ENCODE measurements at regions not wholly inside any gene's neighbourhood (a gene's known extent, or its start where the extent isn't known, plus 50 kb on each side); places are given as distances from the start of the nearest gene placed in this dataset.

GRCh38 chr4:17117746-17118145 is 219.3 kb upstream of the LDB2 start:
- H3K4me3 ChIP-seq (ENCODE audit: low read length in 3 of 3), result no peak overlapping the region
- H3K9me3 ChIP-seq (ENCODE audit: control insufficient read depth in 3 of 3, low read length in 3 of 3), result no peaks in the 10 kb centered on the region
- no peak overlapping the region for H3K27ac ChIP-seq (ENCODE audit: low read depth, low read length)
- H3K36me3 ChIP-seq (ENCODE audit: control insufficient read depth in 3 of 3, insufficient read depth in 3 of 3, low read length in 3 of 3), result no peaks in the 10 kb centered on the region
- no peak overlapping the region for H3K9ac ChIP-seq (ENCODE audit: low read depth in 1 of 3, low read length in 3 of 3)
- no peaks in the 10 kb centered on the region for H3K4me1 ChIP-seq (ENCODE audit: control insufficient read depth in 3 of 3, insufficient read depth in 3 of 3, low read length in 3 of 3)
- no peaks in the 10 kb centered on the region for H3K27me3 ChIP-seq (ENCODE audit: control insufficient read depth in 3 of 3, insufficient read depth in 3 of 3, low read length in 3 of 3)

- Histone ChIP-seq H3K9ac (ENCODE audit: low read depth in 1 of 3, low read length in 3 of 3) (no peak overlapping the region), H3K27ac (ENCODE audit: low read depth, low read length) (no peak overlapping the region), H3K36me3 (ENCODE audit: control insufficient read depth in 3 of 3, insufficient read depth in 3 of 3, low read length in 3 of 3) (no peaks in the 10 kb centered on the region), H3K4me3 (ENCODE audit: low read length in 3 of 3) (no peak overlapping the region), H3K4me1 (ENCODE audit: control insufficient read depth in 3 of 3, insufficient read depth in 3 of 3, low read length in 3 of 3) (no peaks in the 10 kb centered on the region), H3K27me3 (ENCODE audit: control insufficient read depth in 3 of 3, insufficient read depth in 3 of 3, low read length in 3 of 3) (no peaks in the 10 kb centered on the region), H3K9me3 (ENCODE audit: control insufficient read depth in 3 of 3, low read length in 3 of 3) (no peaks in the 10 kb centered on the region)
These were observed 217.1 kb upstream of the LDB2 start for GRCh38 chr4:17115583-17115982.

DNA sequence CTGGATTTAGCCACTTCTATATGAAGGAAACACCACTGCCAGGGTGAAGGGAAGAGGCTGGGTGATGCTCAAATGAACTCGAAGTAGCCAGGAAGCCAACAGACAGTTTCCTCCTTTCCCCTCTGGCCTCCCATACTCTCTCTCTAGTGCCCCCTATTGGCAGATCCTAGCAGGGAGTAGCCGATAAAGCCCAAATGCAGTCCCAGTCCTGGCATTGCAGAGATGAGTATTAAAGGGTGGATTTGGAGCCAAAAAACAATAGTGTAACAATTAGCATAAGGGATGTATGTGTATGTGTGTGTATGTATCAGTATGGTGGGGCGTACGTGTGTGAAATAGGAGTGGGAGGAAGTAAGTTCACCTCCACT is 213.8 kb upstream of the LDB2 start:
- Histone ChIP-seq H3K27me3 (ENCODE audit: control insufficient read depth in 3 of 3, insufficient read depth in 3 of 3, low read length in 3 of 3) (no peaks in the 10 kb centered on the region), H3K27ac (ENCODE audit: low read depth, low read length) (no peak overlapping the region), H3K9ac (ENCODE audit: low read depth in 1 of 3, low read length in 3 of 3) (no peak overlapping the region), H3K36me3 (ENCODE audit: control insufficient read depth in 3 of 3, insufficient read depth in 3 of 3, low read length in 3 of 3) (no peaks in the 10 kb centered on the region), H3K4me1 (ENCODE audit: control insufficient read depth in 3 of 3, insufficient read depth in 3 of 3, low read length in 3 of 3) (no peaks in the 10 kb centered on the region), H3K4me3 (ENCODE audit: low read length in 3 of 3) (no peak overlapping the region), H3K9me3 (ENCODE audit: control insufficient read depth in 3 of 3, low read length in 3 of 3) (no peaks in the 10 kb centered on the region)

DNA sequence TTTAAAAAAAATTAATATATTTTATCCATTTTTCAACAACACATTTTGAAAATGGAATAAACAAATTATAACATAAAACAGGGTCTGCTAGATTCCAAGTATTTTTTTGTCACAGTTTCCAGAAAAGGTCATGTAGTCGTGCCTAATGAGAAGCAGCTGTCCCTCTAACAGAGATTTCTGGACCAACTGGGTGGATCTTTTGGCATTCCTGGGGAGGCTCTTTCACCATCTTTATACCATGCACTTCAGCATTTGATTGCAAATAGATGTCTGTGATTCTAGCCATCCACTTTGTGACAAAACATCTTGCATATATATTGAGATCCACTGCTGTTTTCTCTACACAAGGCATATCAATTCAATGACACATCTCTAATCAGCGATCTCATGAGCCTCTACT is 210.7 kb upstream of the LDB2 start:
- Histone ChIP-seq H3K27ac (ENCODE audit: low read depth, low read length) (no peak overlapping the region), H3K9me3 (ENCODE audit: control insufficient read depth in 3 of 3, low read length in 3 of 3) (no peaks in the 10 kb centered on the region)

GRCh38 chr4:17103231-17103630 is 204.8 kb upstream of the LDB2 start:
- H3K9ac ChIP-seq (ENCODE audit: low read depth in 1 of 3, low read length in 3 of 3), result no peak overlapping the region
- H3K27ac ChIP-seq (ENCODE audit: low read depth, low read length), result no peak overlapping the region
- H3K27me3 ChIP-seq (ENCODE audit: control insufficient read depth in 3 of 3, insufficient read depth in 3 of 3, low read length in 3 of 3), result no peaks in the 10 kb centered on the region
- H3K4me3 ChIP-seq (ENCODE audit: low read length in 3 of 3), result no peak overlapping the region
- no peaks in the 10 kb centered on the region for H3K36me3 ChIP-seq (ENCODE audit: control insufficient read depth in 3 of 3, insufficient read depth in 3 of 3, low read length in 3 of 3)
- H3K9me3 ChIP-seq (ENCODE audit: control insufficient read depth in 3 of 3, low read length in 3 of 3), result no peaks in the 10 kb centered on the region
- H3K4me1 ChIP-seq (ENCODE audit: control insufficient read depth in 3 of 3, insufficient read depth in 3 of 3, low read length in 3 of 3), result no peaks in the 10 kb centered on the region

More for the DNA sequence above, 210.7 kb upstream of the LDB2 start:
- no peak overlapping the region for H3K4me3 ChIP-seq (ENCODE audit: low read length in 3 of 3)
- no peaks in the 10 kb centered on the region for H3K36me3 ChIP-seq (ENCODE audit: control insufficient read depth in 3 of 3, insufficient read depth in 3 of 3, low read length in 3 of 3)
- no peaks in the 10 kb centered on the region for H3K4me1 ChIP-seq (ENCODE audit: control insufficient read depth in 3 of 3, insufficient read depth in 3 of 3, low read length in 3 of 3)
- H3K9ac ChIP-seq (ENCODE audit: low read depth in 1 of 3, low read length in 3 of 3), result no peak overlapping the region
- no peaks in the 10 kb centered on the region for H3K27me3 ChIP-seq (ENCODE audit: control insufficient read depth in 3 of 3, insufficient read depth in 3 of 3, low read length in 3 of 3)

GRCh38 chr4:17098996-17099395 is 200.6 kb upstream of the LDB2 start:
- no peak overlapping the region for H3K9ac ChIP-seq (ENCODE audit: low read depth in 1 of 3, low read length in 3 of 3)
- peaks cover 0 to 5% (median 0%) of the 10 kb centered on the region in 3 donors for H3K4me1 ChIP-seq (ENCODE audit: control insufficient read depth in 3 of 3, insufficient read depth in 3 of 3, low read length in 3 of 3)
- no peaks in the 10 kb centered on the region for H3K36me3 ChIP-seq (ENCODE audit: control insufficient read depth in 3 of 3, insufficient read depth in 3 of 3, low read length in 3 of 3)
- H3K27me3 ChIP-seq (ENCODE audit: control insufficient read depth in 3 of 3, insufficient read depth in 3 of 3, low read length in 3 of 3), result no peaks in the 10 kb centered on the region
- no peak overlapping the region for H3K4me3 ChIP-seq (ENCODE audit: low read length in 3 of 3)
- H3K27ac ChIP-seq (ENCODE audit: low read depth, low read length), result no peak overlapping the region
- no peaks in the 10 kb centered on the region for H3K9me3 ChIP-seq (ENCODE audit: control insufficient read depth in 3 of 3, low read length in 3 of 3)

- Histone ChIP-seq H3K9me3 (ENCODE audit: control insufficient read depth in 3 of 3, low read length in 3 of 3) (no peaks in the 10 kb centered on the region), H3K27ac (ENCODE audit: low read depth, low read length) (no peak overlapping the region), H3K27me3 (ENCODE audit: control insufficient read depth in 3 of 3, insufficient read depth in 3 of 3, low read length in 3 of 3) (no peaks in the 10 kb centered on the region), H3K36me3 (ENCODE audit: control insufficient read depth in 3 of 3, insufficient read depth in 3 of 3, low read length in 3 of 3) (no peaks in the 10 kb centered on the region), H3K4me1 (ENCODE audit: control insufficient read depth in 3 of 3, insufficient read depth in 3 of 3, low read length in 3 of 3) (peaks cover 0 to 5% (median 0%) of the 10 kb centered on the region in 3 donors), H3K9ac (ENCODE audit: low read depth in 1 of 3, low read length in 3 of 3) (no peak overlapping the region), H3K4me3 (ENCODE audit: low read length in 3 of 3) (no peak overlapping the region)
These were observed 200.0 kb upstream of the LDB2 start for GRCh38 chr4:17098401-17098800.

GRCh38 chr4:17097362-17097761 is 198.9 kb upstream of the LDB2 start:
- Histone ChIP-seq H3K27me3 (ENCODE audit: control insufficient read depth in 3 of 3, insufficient read depth in 3 of 3, low read length in 3 of 3) (no peaks in the 10 kb centered on the region), H3K9me3 (ENCODE audit: control insufficient read depth in 3 of 3, low read length in 3 of 3) (no peaks in the 10 kb centered on the region), H3K27ac (ENCODE audit: low read depth, low read length) (no peak overlapping the region), H3K36me3 (ENCODE audit: control insufficient read depth in 3 of 3, insufficient read depth in 3 of 3, low read length in 3 of 3) (no peaks in the 10 kb centered on the region), H3K9ac (ENCODE audit: low read depth in 1 of 3, low read length in 3 of 3) (no peak overlapping the region), H3K4me1 (ENCODE audit: control insufficient read depth in 3 of 3, insufficient read depth in 3 of 3, low read length in 3 of 3) (peaks cover 0 to 5% (median 0%) of the 10 kb centered on the region in 3 donors), H3K4me3 (ENCODE audit: low read length in 3 of 3) (no peak overlapping the region)

DNA sequence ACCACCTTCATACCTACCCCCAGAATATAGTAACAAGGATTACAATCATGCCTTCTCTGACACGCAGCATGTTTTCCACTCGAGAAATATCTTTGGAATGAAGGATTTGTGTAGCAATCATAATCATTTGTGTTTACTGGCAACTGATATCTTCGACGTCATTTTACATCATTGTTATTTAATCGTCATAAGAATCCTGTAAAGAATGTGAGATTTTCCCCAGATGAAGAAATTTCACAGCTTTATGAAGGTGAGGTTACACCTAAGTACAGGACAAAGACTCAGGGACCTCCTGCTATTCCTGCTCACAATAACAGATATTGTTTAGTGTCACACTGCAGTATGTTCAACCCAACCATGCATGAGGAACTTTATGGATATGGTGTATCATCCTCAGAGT is 198.2 kb upstream of the LDB2 start:
- no peaks in the 10 kb centered on the region for H3K36me3 ChIP-seq (ENCODE audit: control insufficient read depth in 3 of 3, insufficient read depth in 3 of 3, low read length in 3 of 3)
- no peaks in the 10 kb centered on the region for H3K27me3 ChIP-seq (ENCODE audit: control insufficient read depth in 3 of 3, insufficient read depth in 3 of 3, low read length in 3 of 3)
- H3K9ac ChIP-seq (ENCODE audit: low read depth in 1 of 3, low read length in 3 of 3), result no peak overlapping the region
- H3K4me1 ChIP-seq (ENCODE audit: control insufficient read depth in 3 of 3, insufficient read depth in 3 of 3, low read length in 3 of 3), result peaks cover 0 to 5% (median 0%) of the 10 kb centered on the region in 3 donors
- H3K9me3 ChIP-seq (ENCODE audit: control insufficient read depth in 3 of 3, low read length in 3 of 3), result no peaks in the 10 kb centered on the region
- H3K27ac ChIP-seq (ENCODE audit: low read depth, low read length), result no peak overlapping the region
- H3K4me3 ChIP-seq (ENCODE audit: low read length in 3 of 3), result no peak overlapping the region

DNA sequence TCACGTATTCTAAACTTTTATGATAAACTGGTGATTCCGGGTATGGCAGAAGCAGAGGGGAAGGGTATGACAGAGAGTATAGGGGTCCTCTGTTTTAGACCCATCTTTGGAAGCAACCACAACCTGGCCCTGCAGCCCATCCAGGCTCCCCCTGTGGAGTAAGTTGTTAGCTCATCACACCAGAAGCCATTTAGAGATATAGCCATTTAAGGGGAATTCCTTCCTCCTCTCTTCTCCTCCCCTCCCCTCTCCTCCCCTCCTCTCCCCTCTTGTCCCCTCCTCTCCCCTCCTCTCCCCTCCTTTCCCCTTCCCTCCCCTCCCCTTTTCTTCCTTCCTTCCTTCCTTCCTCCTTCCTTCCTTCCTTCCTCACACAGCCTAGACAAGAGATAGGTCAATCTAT is 197.3 kb upstream of the LDB2 start:
- no peak overlapping the region for H3K4me3 ChIP-seq (ENCODE audit: low read length in 3 of 3)
- H3K9ac ChIP-seq (ENCODE audit: low read depth in 1 of 3, low read length in 3 of 3), result no peak overlapping the region
- H3K4me1 ChIP-seq (ENCODE audit: control insufficient read depth in 3 of 3, insufficient read depth in 3 of 3, low read length in 3 of 3), result peaks cover 0 to 5% (median 0%) of the 10 kb centered on the region in 3 donors
- no peak overlapping the region for H3K27ac ChIP-seq (ENCODE audit: low read depth, low read length)
- no peaks in the 10 kb centered on the region for H3K27me3 ChIP-seq (ENCODE audit: control insufficient read depth in 3 of 3, insufficient read depth in 3 of 3, low read length in 3 of 3)
- H3K36me3 ChIP-seq (ENCODE audit: control insufficient read depth in 3 of 3, insufficient read depth in 3 of 3, low read length in 3 of 3), result no peaks in the 10 kb centered on the region
- no peaks in the 10 kb centered on the region for H3K9me3 ChIP-seq (ENCODE audit: control insufficient read depth in 3 of 3, low read length in 3 of 3)

DNA sequence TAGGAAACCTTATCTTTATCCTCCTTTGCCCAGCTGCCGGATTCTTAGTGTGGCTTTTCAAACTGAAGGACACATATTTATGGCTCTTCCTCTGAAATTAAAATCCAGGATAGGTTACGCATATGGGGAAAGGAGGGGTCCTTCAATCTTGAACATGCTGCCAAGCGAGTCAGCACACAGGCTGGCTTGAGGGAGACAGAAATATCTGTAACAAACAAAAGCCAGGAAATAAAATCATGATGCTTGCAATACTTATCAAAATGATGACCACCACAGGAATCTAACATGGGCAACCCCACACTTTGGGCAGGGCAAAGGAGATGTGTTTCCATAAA is 196.4 kb upstream of the LDB2 start:
- H3K36me3 ChIP-seq (ENCODE audit: control insufficient read depth in 3 of 3, insufficient read depth in 3 of 3, low read length in 3 of 3), result no peaks in the 10 kb centered on the region
- H3K9me3 ChIP-seq (ENCODE audit: control insufficient read depth in 3 of 3, low read length in 3 of 3), result no peaks in the 10 kb centered on the region
- H3K27me3 ChIP-seq (ENCODE audit: control insufficient read depth in 3 of 3, insufficient read depth in 3 of 3, low read length in 3 of 3), result no peaks in the 10 kb centered on the region
- H3K4me1 ChIP-seq (ENCODE audit: control insufficient read depth in 3 of 3, insufficient read depth in 3 of 3, low read length in 3 of 3), result peaks cover 0 to 5% (median 0%) of the 10 kb centered on the region in 3 donors
- no peak overlapping the region for H3K27ac ChIP-seq (ENCODE audit: low read depth, low read length)
- no peak overlapping the region for H3K9ac ChIP-seq (ENCODE audit: low read depth in 1 of 3, low read length in 3 of 3)
- no peak overlapping the region for H3K4me3 ChIP-seq (ENCODE audit: low read length in 3 of 3)
